Parathyroid adenoma (tissue), 2 donors: ENCODE measurements at regions not wholly inside any gene's neighbourhood (a gene's known extent, or its start where the extent isn't known, plus 50 kb on each side); places are given as distances from the start of the nearest gene placed in this dataset.

Experiments
- H2AFZ ChIP-seq: fragments of 300-600 bp; sonication (generic); one replicate; pipeline ENCODE4 v1.7.0; 2017; ENCODE audit warnings: antibody characterized with exemption, mild to moderate bottlenecking
- H3K27ac ChIP-seq: fragments of 300-600 bp; sonication (generic); one replicate; pipeline ENCODE4 v1.7.0; 2017
- H3K27me3 ChIP-seq: fragments of 300-600 bp; sonication (generic); one replicate; pipeline ENCODE4 v1.7.0; 2017; ENCODE audit warnings: low read length; ENCODE audit not compliant: control insufficient read depth, insufficient read depth
- H3K36me3 ChIP-seq: fragments of 300-600 bp; sonication (generic); one replicate; pipeline ENCODE4 v1.7.0; 2017; ENCODE audit warnings: low read length; ENCODE audit not compliant: control insufficient read depth, insufficient read depth
- H3K4me1 ChIP-seq: fragments of 300-600 bp; sonication (generic); one replicate; pipeline ENCODE4 v1.7.0; 2017; ENCODE audit warnings: control low read depth
- H3K4me2 ChIP-seq: fragments of 300-600 bp; sonication (generic); one replicate; pipeline ENCODE4 v1.7.0; 2017; ENCODE audit warnings: low read length
- H3K4me3 ChIP-seq: fragments of 300-600 bp; sonication (generic); one replicate; pipeline ENCODE4 v1.7.0; 2017; ENCODE audit warnings: low read depth, low read length
- H3K79me2 ChIP-seq: fragments of 300-600 bp; sonication (generic); one replicate; pipeline ENCODE4 v1.7.0; 2017; ENCODE audit warnings: control low read depth
- H3K9ac ChIP-seq: fragments of 300-600 bp; sonication (generic); one replicate; pipeline ENCODE4 v1.7.0; 2017; ENCODE audit warnings: mild to moderate bottlenecking
- H3K9me3 ChIP-seq: fragments of 300-600 bp; sonication (generic); one replicate; pipeline ENCODE4 v1.7.0; 2017; ENCODE audit warnings: low read length; ENCODE audit not compliant: control insufficient read depth
- CTCF ChIP-seq: fragments of 300-600 bp; sonication (generic); IDR thresholded peaks from one replicate; pipeline ENCODE4 v1.7.0; 2017; ENCODE audit warnings: antibody characterized with exemption, mild to moderate bottlenecking
- donor health status: primary hyperparathyroidism.

DNA sequence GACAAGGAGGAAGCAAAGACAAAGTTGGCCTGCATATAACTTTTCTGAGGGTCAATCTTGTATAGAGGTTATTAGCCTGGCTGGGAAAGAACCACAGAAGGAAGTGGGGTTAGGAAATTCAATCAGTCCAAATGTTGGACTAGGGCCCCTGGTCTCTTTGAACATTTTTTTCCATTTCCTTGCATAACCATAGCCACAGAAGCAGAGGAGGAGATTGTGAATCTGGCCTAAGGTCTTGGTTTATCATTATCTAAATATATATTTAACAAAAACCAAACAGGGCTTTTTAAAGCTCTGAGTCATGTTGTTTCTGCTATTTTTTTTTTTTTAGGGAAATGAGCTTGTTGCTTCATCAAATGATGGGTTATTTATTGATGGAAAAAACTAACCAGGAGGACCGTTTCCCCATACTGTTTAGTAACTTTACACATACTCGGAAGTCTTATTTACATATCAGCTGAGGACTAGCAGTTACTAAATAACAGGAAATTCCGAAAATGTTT is 97.7 kb upstream of the ACSL4 start:
- H3K9me3 ChIP-seq = no peaks in the 10 kb centered on the region
- H3K79me2 ChIP-seq = no peaks in the 10 kb centered on the region
- H2AFZ ChIP-seq = no peak overlapping the region
- H3K4me1 ChIP-seq = no peaks in the 10 kb centered on the region
- no peaks in the 10 kb centered on the region for H3K36me3 ChIP-seq
- H3K27ac ChIP-seq = no peak overlapping the region
- no peak overlapping the region for H3K9ac ChIP-seq
- H3K4me2 ChIP-seq = no peak overlapping the region
- H3K4me3 ChIP-seq = no peak overlapping the region
- no peak for TF ChIP-seq CTCF
- H3K27me3 ChIP-seq = no peaks in the 10 kb centered on the region

- Histone ChIP-seq H3K9me3 (no peaks in the 10 kb centered on the region), H3K36me3 (no peaks in the 10 kb centered on the region), H3K4me2 (no peak overlapping the region), H2AFZ (no peak overlapping the region), H3K79me2 (no peaks in the 10 kb centered on the region), H3K27me3 (no peaks in the 10 kb centered on the region), H3K4me3 (no peak overlapping the region), H3K4me1 (no peaks in the 10 kb centered on the region), H3K27ac (no peak overlapping the region), H3K9ac (no peak overlapping the region)
- TF ChIP-seq CTCF = no peak
Measured at GRCh38 chrX:109831326-109831985, 98.4 kb upstream of the ACSL4 start.

GRCh38 chrX:109839694-109840567 is 106.9 kb upstream of the ACSL4 start:
- Histone ChIP-seq H2AFZ (no peak overlapping the region), H3K9me3 (no peaks in the 10 kb centered on the region), H3K4me3 (no peak overlapping the region), H3K27ac (no peak overlapping the region), H3K79me2 (no peaks in the 10 kb centered on the region), H3K4me1 (no peaks in the 10 kb centered on the region), H3K36me3 (no peaks in the 10 kb centered on the region), H3K4me2 (no peak overlapping the region), H3K9ac (no peak overlapping the region), H3K27me3 (no peaks in the 10 kb centered on the region)
- no peak for TF ChIP-seq CTCF

GRCh38 chrX:109840585-109840984 is 107.5 kb upstream of the ACSL4 start:
- H3K27ac ChIP-seq = no peak overlapping the region
- H3K27me3 ChIP-seq = no peaks in the 10 kb centered on the region
- H2AFZ ChIP-seq = no peak overlapping the region
- H3K79me2 ChIP-seq = no peaks in the 10 kb centered on the region
- H3K9me3 ChIP-seq = no peaks in the 10 kb centered on the region
- H3K4me2 ChIP-seq = no peak overlapping the region
- H3K9ac ChIP-seq = no peak overlapping the region
- H3K36me3 ChIP-seq = no peaks in the 10 kb centered on the region
- TF ChIP-seq CTCF = no peak
- no peak overlapping the region for H3K4me3 ChIP-seq
- no peaks in the 10 kb centered on the region for H3K4me1 ChIP-seq
